ENCODE measurements at regions not wholly inside any gene's neighbourhood (a gene's known extent, or its start where the extent isn't known, plus 50 kb on each side); places are given as distances from the start of the nearest gene placed in this dataset.

DNA sequence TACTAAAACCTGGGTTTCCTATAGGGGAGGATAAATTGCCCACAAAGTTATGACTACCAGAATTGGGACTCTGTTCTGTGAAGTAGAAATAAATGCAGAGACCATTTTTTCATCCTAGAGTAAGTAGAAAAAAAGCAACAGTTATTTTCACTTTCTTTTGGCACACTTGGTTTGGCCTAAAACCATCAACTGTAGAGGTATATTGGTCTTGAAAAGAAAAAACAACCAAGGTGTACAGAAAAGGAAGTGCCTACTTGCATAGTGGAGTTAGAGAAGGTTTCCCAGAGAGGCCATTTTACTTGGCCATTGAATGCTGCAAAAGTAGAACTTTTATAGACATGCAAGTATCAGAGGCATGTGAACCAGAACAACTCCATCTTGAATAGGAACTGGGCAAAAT lies 89.4 kb upstream of the TACR1 start:
- no peaks in the 10 kb centered on the region for H4K20me1 ChIP-seq (ENCODE audit: insufficient read depth, low read length)
- H3K79me2 ChIP-seq (ENCODE audit: insufficient read depth, low read length): no peaks in the 10 kb centered on the region
- no peak overlapping the region for H3K4me3 ChIP-seq (replicated peaks in 1 of 3; ENCODE audit: low read depth in 2 of 3, low read length in 3 of 3)
- peak overlapping the region in 1 of 2 donors; percentile 61 for H3K27ac ChIP-seq (ENCODE audit: low read depth in 1 of 2, low read length in 2 of 2)
- no peak overlapping the region for H2AFZ ChIP-seq (ENCODE audit: insufficient read depth, low read depth, low read length, poor library complexity, severe bottlenecking)
- H3K4me1 ChIP-seq (ENCODE audit: control insufficient read depth in 1 of 2, insufficient read depth in 2 of 2, low read length in 2 of 2): peaks cover 19 to 20% of the 10 kb centered on the region in 2 donors
- H3K9me3 ChIP-seq (replicated peaks in 1 of 2; ENCODE audit: control insufficient read depth in 1 of 2, insufficient read depth in 1 of 2, low read length in 2 of 2): no peaks in the 10 kb centered on the region
- Mint-ChIP-seq H3K27ac (peak overlapping the region in 2 of 7 donors; percentile 19 to 68), H3K36me3 (no peaks in the 10 kb centered on the region), H3K27me3 (ENCODE audit: low read depth in 3 of 3) (no peaks in the 10 kb centered on the region), H3K9me3 (peaks cover 0 to 4% (median 0%) of the 10 kb centered on the region in 7 donors), H3K4me1 (peaks cover 16% of the 10 kb centered on the region), H3K4me3 (no peak overlapping the region)
- no peak overlapping the region for H3K9ac ChIP-seq (ENCODE audit: insufficient read depth, low read length, poor library complexity, severe bottlenecking)
- TF ChIP-seq, protein P1, sequence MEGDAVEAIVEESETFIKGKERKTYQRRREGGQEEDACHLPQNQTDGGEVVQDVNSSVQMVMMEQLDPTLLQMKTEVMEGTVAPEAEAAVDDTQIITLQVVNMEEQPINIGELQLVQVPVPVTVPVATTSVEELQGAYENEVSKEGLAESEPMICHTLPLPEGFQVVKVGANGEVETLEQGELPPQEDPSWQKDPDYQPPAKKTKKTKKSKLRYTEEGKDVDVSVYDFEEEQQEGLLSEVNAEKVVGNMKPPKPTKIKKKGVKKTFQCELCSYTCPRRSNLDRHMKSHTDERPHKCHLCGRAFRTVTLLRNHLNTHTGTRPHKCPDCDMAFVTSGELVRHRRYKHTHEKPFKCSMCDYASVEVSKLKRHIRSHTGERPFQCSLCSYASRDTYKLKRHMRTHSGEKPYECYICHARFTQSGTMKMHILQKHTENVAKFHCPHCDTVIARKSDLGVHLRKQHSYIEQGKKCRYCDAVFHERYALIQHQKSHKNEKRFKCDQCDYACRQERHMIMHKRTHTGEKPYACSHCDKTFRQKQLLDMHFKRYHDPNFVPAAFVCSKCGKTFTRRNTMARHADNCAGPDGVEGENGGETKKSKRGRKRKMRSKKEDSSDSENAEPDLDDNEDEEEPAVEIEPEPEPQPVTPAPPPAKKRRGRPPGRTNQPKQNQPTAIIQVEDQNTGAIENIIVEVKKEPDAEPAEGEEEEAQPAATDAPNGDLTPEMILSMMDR (IDR thresholded peaks at IDR 0.05): no peak
- intact Hi-C loops (cut with micrococcal nuclease): no loop called here
- H3K4me2 ChIP-seq (replicated peaks; ENCODE audit: extremely low read depth, low read length, poor library complexity, severe bottlenecking): no peak overlapping the region
- no peaks in the 10 kb centered on the region for H3K27me3 ChIP-seq (ENCODE audit: control insufficient read depth in 2 of 2, insufficient read depth in 2 of 2, low read length in 2 of 2)
- DNase-seq: no peak
- no peaks in the 10 kb centered on the region for H3K36me3 ChIP-seq (replicated peaks in 1 of 2; ENCODE audit: control insufficient read depth in 1 of 2, insufficient read depth in 2 of 2, low read length in 2 of 2)

DNA sequence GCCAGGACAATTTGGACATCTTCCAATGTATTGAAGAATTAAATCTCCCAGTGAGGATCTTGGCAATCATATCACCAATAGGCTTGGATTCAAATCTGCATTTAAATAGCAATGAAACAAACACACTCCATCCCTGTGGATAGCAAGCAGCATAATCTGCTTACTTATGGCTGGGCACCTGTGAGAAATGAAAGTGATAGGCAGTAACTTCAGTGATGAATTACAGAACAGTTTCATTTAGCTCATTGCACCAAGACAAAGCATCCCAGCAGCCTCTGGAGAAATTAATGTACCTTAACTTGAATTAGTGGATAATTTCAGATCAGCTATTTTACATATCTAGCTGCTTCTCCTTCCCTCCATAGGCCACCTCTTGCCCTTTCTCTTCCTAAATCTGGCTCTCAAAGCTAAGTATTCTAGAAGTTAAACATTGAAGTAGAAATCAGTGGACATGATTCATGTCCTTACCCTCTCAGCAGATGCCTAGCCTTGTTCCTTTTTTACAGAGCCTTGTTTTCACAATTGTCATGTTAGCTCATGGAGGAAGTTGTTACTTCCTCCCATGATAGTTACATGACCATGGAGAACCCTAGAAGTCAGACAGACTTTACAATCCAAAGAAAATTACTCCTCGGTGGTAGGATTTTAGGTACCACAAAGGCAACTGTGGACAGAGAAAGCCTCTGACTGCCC lies 88.5 kb upstream of the TACR1 start:
- peak; percentile 56 to 73 (median 71) for DNase-seq
- Histone ChIP-seq H2AFZ (ENCODE audit: insufficient read depth, low read depth, low read length, poor library complexity, severe bottlenecking) (no peak overlapping the region), H3K27ac (ENCODE audit: low read depth in 1 of 2, low read length in 2 of 2) (peak overlapping the region in 1 of 2 donors; percentile 61), H3K4me1 (ENCODE audit: control insufficient read depth in 1 of 2, insufficient read depth in 2 of 2, low read length in 2 of 2) (peaks cover 19 to 20% of the 10 kb centered on the region in 2 donors), H3K9ac (ENCODE audit: insufficient read depth, low read length, poor library complexity, severe bottlenecking) (no peak overlapping the region), H3K36me3 (replicated peaks in 1 of 2; ENCODE audit: control insufficient read depth in 1 of 2, insufficient read depth in 2 of 2, low read length in 2 of 2) (no peaks in the 10 kb centered on the region), H4K20me1 (ENCODE audit: insufficient read depth, low read length) (no peaks in the 10 kb centered on the region), H3K4me2 (replicated peaks; ENCODE audit: extremely low read depth, low read length, poor library complexity, severe bottlenecking) (peak overlapping the region; percentile 38), H3K27me3 (ENCODE audit: control insufficient read depth in 2 of 2, insufficient read depth in 2 of 2, low read length in 2 of 2) (no peaks in the 10 kb centered on the region), H3K4me3 (replicated peaks in 1 of 3; ENCODE audit: low read depth in 2 of 3, low read length in 3 of 3) (peak overlapping the region in 1 of 3 experiments; percentile 7), H3K79me2 (ENCODE audit: insufficient read depth, low read length) (no peaks in the 10 kb centered on the region), H3K9me3 (replicated peaks in 1 of 2; ENCODE audit: control insufficient read depth in 1 of 2, insufficient read depth in 1 of 2, low read length in 2 of 2) (no peaks in the 10 kb centered on the region)
- intact Hi-C loops (cut with micrococcal nuclease): no loop called here
- Mint-ChIP-seq H3K27ac (peak overlapping the region; percentile 4 to 68 (median 30)), H3K4me1 (peaks cover 16% of the 10 kb centered on the region), H3K4me3 (no peak overlapping the region), H3K27me3 (ENCODE audit: low read depth in 3 of 3) (no peaks in the 10 kb centered on the region), H3K9me3 (peaks cover 0 to 4% (median 0%) of the 10 kb centered on the region in 7 donors), H3K36me3 (no peaks in the 10 kb centered on the region)
- TF ChIP-seq, protein P1 (IDR thresholded peaks at IDR 0.05): no peak
- no CpG with 5 or more reads among the region's 1 CpG for WGBS (ENCODE audit: insufficient coverage)
